GM04504 (cell line): ENCODE measurements at regions not wholly inside any gene's neighbourhood (a gene's known extent, or its start where the extent isn't known, plus 50 kb on each side); places are given as distances from the start of the nearest gene placed in this dataset.

Source experiments
- DNase-seq: peaks from one replicate; pipeline ENCODE4 v3.0.0-alpha.2; 2012; ENCODE audit warnings: low read depth

- no peak for DNase-seq
Measured at GRCh38 chr5:117504305-117504704, 929.7 kb upstream of the SEMA6A start.

- DNase-seq = no peak
Measured at GRCh38 chr5:117497601-117498000, 923.0 kb upstream of the SEMA6A start.

- DNase-seq = no peak
Measured at GRCh38 chr5:117496801-117497200, 922.2 kb upstream of the SEMA6A start.

GRCh38 chr5:117494188-117494587 is 919.6 kb upstream of the SEMA6A start:
- DNase-seq = peak; percentile 30

- DNase-seq = no peak
Measured at GRCh38 chr5:117488976-117489500, 914.4 kb upstream of the SEMA6A start.

- DNase-seq = no peak
Measured at GRCh38 chr5:117487556-117487955, 912.9 kb upstream of the SEMA6A start.

GRCh38 chr5:117486879-117487391 is 912.3 kb upstream of the SEMA6A start:
- no peak for DNase-seq

GRCh38 chr5:117486261-117486660 is 911.6 kb upstream of the SEMA6A start:
- no peak for DNase-seq

GRCh38 chr5:117475919-117476318 is 901.3 kb upstream of the SEMA6A start:
- DNase-seq = no peak

- DNase-seq = no peak
Measured at GRCh38 chr5:117473165-117473564, 898.5 kb upstream of the SEMA6A start.

GRCh38 chr5:117463881-117464570 is 889.4 kb upstream of the SEMA6A start:
- DNase-seq = peak; percentile 34

GRCh38 chr5:117461966-117462365 is 887.3 kb upstream of the SEMA6A start:
- no peak for DNase-seq

- no peak for DNase-seq
Measured at GRCh38 chr5:117461403-117461802, 886.8 kb upstream of the SEMA6A start.

GRCh38 chr5:117457656-117458055 is 883.0 kb upstream of the SEMA6A start:
- no peak for DNase-seq

- no peak for DNase-seq
Measured at GRCh38 chr5:117456866-117457470, 882.3 kb upstream of the SEMA6A start.

GRCh38 chr5:117455236-117456233 is 880.9 kb upstream of the SEMA6A start:
- no peak for DNase-seq

GRCh38 chr5:117454716-117455212 is 880.1 kb upstream of the SEMA6A start:
- no peak for DNase-seq

GRCh38 chr5:117436846-117437245 is 862.2 kb upstream of the SEMA6A start:
- no peak for DNase-seq

- no peak for DNase-seq
Measured at GRCh38 chr5:117435203-117435602, 860.6 kb upstream of the SEMA6A start.

- no peak for DNase-seq
Measured at GRCh38 chr5:117434254-117434653, 859.6 kb upstream of the SEMA6A start.

- no peak for DNase-seq
Measured at GRCh38 chr5:117433818-117434217, 859.2 kb upstream of the SEMA6A start.

- DNase-seq = no peak
Measured at GRCh38 chr5:117431091-117431490, 856.5 kb upstream of the SEMA6A start.
